PFSK-1 (cell line): ENCODE measurements at regions not wholly inside any gene's neighbourhood (a gene's known extent, or its start where the extent isn't known, plus 50 kb on each side); places are given as distances from the start of the nearest gene placed in this dataset.

Experiments
- FOXP2 ChIP-seq: optimal IDR thresholded peaks from 2 replicates; pipeline ENCODE3; 2011; ENCODE audit warnings: borderline replicate concordance, control low read depth, inconsistent platforms; ENCODE audit not compliant: insufficient read depth; ENCODE audit errors: extremely low read length, extremely low read depth
- POLR2AphosphoS5 ChIP-seq: IDR thresholded peaks from 2 replicates; pipeline ENCODE4 v1.6.1; 2012; ENCODE audit warnings: low read depth, mild to moderate bottlenecking, control low read depth, low read length, moderate library complexity
- REST ChIP-seq, 2 experiments: IDR thresholded peaks; 2 replicates each; pipeline versions ENCODE4 v1.6.1 to v1.8.0; 2011 to 2012; ENCODE audit warnings: low read depth in 2 of 2, low read length in 2 of 2, control low read depth in 1 of 2, inconsistent platforms in 1 of 2, mild to moderate bottlenecking in 1 of 2, moderate library complexity in 1 of 2; ENCODE audit not compliant: insufficient read depth in 1 of 2
- SIN3A ChIP-seq: IDR thresholded peaks from 2 replicates; pipeline ENCODE4 v1.6.1; 2012; ENCODE audit warnings: mild to moderate bottlenecking, low read length, moderate library complexity, borderline replicate concordance; ENCODE audit not compliant: insufficient read depth
- TAF1 ChIP-seq: IDR thresholded peaks from 2 replicates; pipeline ENCODE4 v1.6.1; 2012; ENCODE audit warnings: low read length, control low read depth, borderline replicate concordance; ENCODE audit not compliant: insufficient read depth

GRCh38 chr1:181318022-181318857 lies 165.1 kb upstream of the CACNA1E start:
- TF ChIP-seq REST (IDR thresholded peaks at IDR 0.05; ENCODE audit: insufficient read depth in 1 of 2, low read depth in 2 of 2, low read length in 2 of 2) (no peak), SIN3A (no peak), TAF1 (no peak), FOXP2 (no peak), POLR2AphosphoS5 (no peak)

- no peak for TF ChIP-seq POLR2AphosphoS5
- TF ChIP-seq SIN3A: no peak
- TF ChIP-seq TAF1: no peak
- no peak for TF ChIP-seq FOXP2
These were observed 164.5 kb upstream of the CACNA1E start for GRCh38 chr1:181318858-181319235.

- TF ChIP-seq POLR2AphosphoS5: no peak
- TF ChIP-seq TAF1: no peak
- no peak for TF ChIP-seq REST (IDR thresholded peaks at IDR 0.05; ENCODE audit: insufficient read depth in 1 of 2, low read depth in 2 of 2, low read length in 2 of 2)
- TF ChIP-seq SIN3A: no peak
- no peak for TF ChIP-seq FOXP2
These were observed 163.4 kb upstream of the CACNA1E start for GRCh38 chr1:181319907-181320306.

GRCh38 chr1:181324797-181325616 lies 158.3 kb upstream of the CACNA1E start:
- no peak for TF ChIP-seq SIN3A
- TF ChIP-seq FOXP2: no peak
- TF ChIP-seq TAF1: no peak
- no peak for TF ChIP-seq POLR2AphosphoS5
- no peak for TF ChIP-seq REST (IDR thresholded peaks at IDR 0.05; ENCODE audit: insufficient read depth in 1 of 2, low read depth in 2 of 2, low read length in 2 of 2)

- no peak for TF ChIP-seq FOXP2
- no peak for TF ChIP-seq REST (IDR thresholded peaks at IDR 0.05; ENCODE audit: insufficient read depth in 1 of 2, low read depth in 2 of 2, low read length in 2 of 2)
These were observed 157.0 kb upstream of the CACNA1E start for GRCh38 chr1:181326348-181326747.
